B cell (primary cell): ENCODE measurements at regions not wholly inside any gene's neighbourhood (a gene's known extent, or its start where the extent isn't known, plus 50 kb on each side); places are given as distances from the start of the nearest gene placed in this dataset.

ENCODE experiments used
- ATAC-seq: fragments of 200-7000 bp; cut with Tn5 transposase; one replicate; pipeline ENCODE4 v1.10.0; 2021; ENCODE audit warnings: low read depth, mild to moderate bottlenecking, moderate number of reproducible peaks, moderate library complexity
- CTCF ChIA-PET: fragments of 350-600 bp; sonication (Branson Sonifier 250); formaldehyde crosslinking; loops from one replicate; lab custom pipeline; 2021; ENCODE audit warnings: antibody characterized with exemption, inconsistent platforms; lab: Charles Lee
- POLR2A ChIA-PET: fragments of 350-600 bp; sonication (Branson Sonifier 250); formaldehyde crosslinking; loops from one replicate; lab custom pipeline; 2021; ENCODE audit warnings: antibody characterized with exemption; lab: Charles Lee
- DNase-seq: peaks from one replicate; pipeline ENCODE4 v3.0.0; 2013
- H2AFZ ChIP-seq: 2 replicates; pipeline ENCODE4 v1.6.1; 2012; ENCODE audit warnings: mild to moderate bottlenecking, low read depth, low read length; ENCODE audit not compliant: insufficient read depth, poor library complexity, severe bottlenecking
- H3K27ac ChIP-seq, 2 donors: 1 replicate in 1 of 2; 2 replicates in 1 of 2; pipeline ENCODE4 v1.5.1; 2012 to 2013; ENCODE audit warnings: low read length in 2 of 2, mild to moderate bottlenecking in 2 of 2, moderate library complexity in 1 of 2
- H3K27me3 ChIP-seq, 4 experiments: fragments of 200-600 bp in 1 of 4; sonication (generic) in 1 of 4; replicated peaks in 1 of 4; 1 replicate in 2 of 4; 2 replicates in 2 of 4; pipeline versions ENCODE4 v1.6.1 to v1.7.0; 2013 to 2016; ENCODE audit warnings: low read length in 3 of 4, mild to moderate bottlenecking in 2 of 4, mixed read lengths in 1 of 4, moderate library complexity in 1 of 4; ENCODE audit not compliant: insufficient read depth in 4 of 4, control insufficient read depth in 3 of 4; ENCODE audit errors: control extremely low read depth in 1 of 4
- H3K36me3 ChIP-seq, 2 experiments: replicated peaks in 1 of 2; 1 replicate in 1 of 2; 2 replicates in 1 of 2; pipeline versions ENCODE4 v1.6.1 to v1.7.1; 2013; ENCODE audit warnings: low read length in 1 of 2; ENCODE audit not compliant: insufficient read depth in 2 of 2, control insufficient read depth in 1 of 2; ENCODE audit errors: control extremely low read depth in 1 of 2, extremely low read depth in 1 of 2
- H3K4me1 ChIP-seq, 2 donors: fragments of 200-600 bp in 1 of 2; sonication (generic) in 1 of 2; 1 replicate in 1 of 2; 2 replicates in 1 of 2; pipeline versions ENCODE4 v1.5.1 to v1.6.1; 2013 to 2017; ENCODE audit warnings: low read length in 2 of 2; ENCODE audit not compliant: control insufficient read depth in 2 of 2, insufficient read depth in 2 of 2
- H3K4me2 ChIP-seq: replicated peaks from 2 replicates; pipeline ENCODE3; 2012; ENCODE audit warnings: mild to moderate bottlenecking, low read depth, low read length; ENCODE audit not compliant: poor library complexity, severe bottlenecking
- H3K4me3 ChIP-seq, 5 experiments: fragments of 200-600 bp in 1 of 5; sonication (generic) in 1 of 5; 1 replicate in 3 of 5; 2 replicates in 2 of 5; pipeline versions ENCODE4 v1.5.1 to v1.7.0; 2011 to 2016; ENCODE audit warnings: low read length in 4 of 5, mild to moderate bottlenecking in 4 of 5, low read depth in 2 of 5, control low read depth in 1 of 5, moderate library complexity in 1 of 5; ENCODE audit not compliant: insufficient read depth in 1 of 5; ENCODE audit errors: control extremely low read depth in 1 of 5, extremely low read depth in 1 of 5
- H3K79me2 ChIP-seq: fragments of 200-600 bp; sonication (generic); one replicate; pipeline ENCODE4 v1.6.0; 2016; ENCODE audit warnings: low read length; ENCODE audit not compliant: control insufficient read depth, insufficient read depth
- H3K9ac ChIP-seq: fragments of 200-600 bp; sonication (generic); 2 replicates; pipeline ENCODE4 v1.6.1; 2017; ENCODE audit warnings: mild to moderate bottlenecking, low read length, moderate library complexity
- H3K9me3 ChIP-seq, 3 donors: one replicate each; pipeline versions ENCODE4 v1.6.1 to v1.7.1; 2013; ENCODE audit warnings: low read length in 2 of 3; ENCODE audit not compliant: control insufficient read depth in 2 of 3, insufficient read depth in 1 of 3; ENCODE audit errors: control extremely low read depth in 1 of 3
- H4K20me1 ChIP-seq: 2 replicates; pipeline ENCODE4 v1.6.0; 2012; ENCODE audit warnings: mild to moderate bottlenecking, low read length; ENCODE audit not compliant: insufficient read depth, control insufficient read depth, poor library complexity, severe bottlenecking
- H3K27ac Mint-ChIP-seq: one replicate; pipeline ENCODE4 v1.8.0; 2021; ENCODE audit warnings: mixed read lengths
- H3K27me3 Mint-ChIP-seq: one replicate; pipeline ENCODE4 v1.8.0; 2021; ENCODE audit warnings: mixed read lengths
- H3K4me1 Mint-ChIP-seq: one replicate; pipeline ENCODE4 v1.8.0; 2021; ENCODE audit warnings: mixed read lengths
- H3K4me3 Mint-ChIP-seq: one replicate; pipeline ENCODE4 v1.8.0; 2021; ENCODE audit warnings: mixed read lengths
- H3K9me3 Mint-ChIP-seq: one replicate; pipeline ENCODE4 v1.8.0; 2022; ENCODE audit warnings: mixed read lengths; ENCODE audit not compliant: insufficient read depth
- CTCF ChIP-seq: fragments of 200-600 bp; IDR thresholded peaks from one replicate; pipeline ENCODE4 v1.8.0; 2022; ENCODE audit warnings: antibody characterized with exemption, mild to moderate bottlenecking
- EZH2 ChIP-seq: IDR thresholded peaks from 2 replicates; pipeline ENCODE4 v1.6.1; 2012; ENCODE audit warnings: borderline replicate concordance, low read depth, mild to moderate bottlenecking, moderate library complexity, low read length; ENCODE audit not compliant: insufficient read depth, poor library complexity, severe bottlenecking
- WGBS: methylation state at CpG from one replicate; pipeline ENCODE4 v1.1.5; 2013; ENCODE audit warnings: missing lambda C conversion rate; ENCODE audit not compliant: insufficient coverage; 5-methylcytosine and 5-hydroxymethylcytosine counted together
- intact Hi-C: fragments of 100-400 bp; cut with micrococcal nuclease; formaldehyde crosslinking; loops from one replicate; pipeline ENCODE4 v1.10.0; 2022

GRCh38 chr18:73264562-73264921 lies 396.8 kb upstream of the NETO1 start:
- no peaks in the 10 kb centered on the region for H3K27me3 Mint-ChIP-seq
- 90% methylated on average over 2 of the region's 5 CpGs for WGBS
- H3K9ac ChIP-seq = no peak overlapping the region

GRCh38 chr18:73261923-73262322 lies 394.1 kb upstream of the NETO1 start:
- no peaks in the 10 kb centered on the region for H3K36me3 ChIP-seq
- no peaks in the 10 kb centered on the region for H3K4me1 ChIP-seq
- ChIA-PET CTCF (no interaction called here), POLR2A (no interaction called here)
- Mint-ChIP-seq H3K9me3 (no peaks in the 10 kb centered on the region), H3K27me3 (no peaks in the 10 kb centered on the region), H3K27ac (no peak overlapping the region), H3K4me1 (no peaks in the 10 kb centered on the region), H3K4me3 (no peak overlapping the region)
- TF ChIP-seq EZH2 = no peak
- DNase-seq (no peak), ATAC-seq (no peak)
- H3K27me3 ChIP-seq = no peaks in the 10 kb centered on the region
- no peak overlapping the region for H2AFZ ChIP-seq
- no peak overlapping the region for H3K4me2 ChIP-seq
- no peak overlapping the region for H3K27ac ChIP-seq
- no peaks in the 10 kb centered on the region for H3K9me3 ChIP-seq
- intact Hi-C loops = no loop called here
- no peak overlapping the region for H3K4me3 ChIP-seq
- H3K9ac ChIP-seq = no peak overlapping the region
- no peaks in the 10 kb centered on the region for H3K79me2 ChIP-seq
- no peaks in the 10 kb centered on the region for H4K20me1 ChIP-seq
- no CpG with 5 or more reads among the region's 1 CpG for WGBS

More at GRCh38 chr18:73264562-73264921, 396.8 kb upstream of the NETO1 start:
- H3K36me3 ChIP-seq = no peaks in the 10 kb centered on the region
- H3K4me3 ChIP-seq = no peak overlapping the region
- ATAC-seq = no peak
- no peak overlapping the region for H3K27ac ChIP-seq
- H4K20me1 ChIP-seq = no peaks in the 10 kb centered on the region
- Mint-ChIP-seq H3K27ac (no peak overlapping the region), H3K4me1 (no peaks in the 10 kb centered on the region), H3K4me3 (no peak overlapping the region), H3K9me3 (no peaks in the 10 kb centered on the region)
- no peaks in the 10 kb centered on the region for H3K9me3 ChIP-seq
- no peak overlapping the region for H3K4me2 ChIP-seq
- POLR2A ChIA-PET = no interaction called here
- TF ChIP-seq CTCF (no peak), EZH2 (no peak)
- DNase-seq = no peak
- no peaks in the 10 kb centered on the region for H3K79me2 ChIP-seq
- H3K4me1 ChIP-seq = no peaks in the 10 kb centered on the region
- intact Hi-C loops = no loop called here
- no peak overlapping the region for H2AFZ ChIP-seq
- CTCF ChIA-PET = no interaction called here
- H3K27me3 ChIP-seq = no peaks in the 10 kb centered on the region
